K562 (cell line): ENCODE measurements at regions not wholly inside any gene's neighbourhood (a gene's known extent, or its start where the extent isn't known, plus 50 kb on each side); places are given as distances from the start of the nearest gene placed in this dataset.

Experiments used
- ATF7 ChIP-seq: fragments of 450-650 bp; IDR thresholded peaks from 2 replicates; pipeline ENCODE4 v1.7.1; 2014; ENCODE audit warnings: mild to moderate bottlenecking, moderate library complexity
- E2F8 ChIP-seq: fragments of 450-650 bp; IDR thresholded peaks from 2 replicates; pipeline ENCODE4 v1.7.1; 2018; ENCODE audit warnings: mild to moderate bottlenecking, low read depth; ENCODE audit not compliant: partially characterized antibody
- EP300 ChIP-seq: IDR thresholded peaks from 2 replicates; pipeline ENCODE4 v1.6.1; 2012; ENCODE audit warnings: low read length, improper control_type of control experiment
- ETV5 ChIP-seq: sonication (generic); formaldehyde crosslinking; IDR thresholded peaks from 2 replicates; pipeline ENCODE4 v1.4.0; 2020; ENCODE audit warnings: low read depth, mild to moderate bottlenecking, missing genetic modification reagents
- MAFG ChIP-seq: fragments of 450-650 bp; conservative IDR thresholded peaks from 2 replicates; pipeline ENCODE4 v1.6.1; 2016; ENCODE audit warnings: missing genetic modification characterization, missing compliant biosample characterization
- MTA3 ChIP-seq: fragments of 450-650 bp; formaldehyde crosslinking; IDR thresholded peaks from 2 replicates; pipeline ENCODE4 v1.6.1; 2017; ENCODE audit warnings: mild to moderate bottlenecking, borderline replicate concordance
- MXD1 ChIP-seq: fragments of 250-450 bp; sonication (Bioruptor Pico); IDR thresholded peaks from 2 replicates; pipeline ENCODE4 v1.8.0; 2021; ENCODE audit warnings: borderline replicate concordance, mild to moderate bottlenecking, moderate library complexity; ENCODE audit not compliant: poor library complexity, severe bottlenecking
- MYBL2 ChIP-seq, 2 experiments: fragments of 450-650 bp in 1 of 2; sonication (generic) in 1 of 2; formaldehyde crosslinking in 1 of 2; IDR thresholded peaks; 2 replicates each; pipeline versions ENCODE4 v1.6.1 to v1.8.1; 2017 to 2022; ENCODE audit warnings: borderline replicate concordance in 1 of 2, inconsistent platforms in 1 of 2, low read depth in 1 of 2, mild to moderate bottlenecking in 1 of 2, missing genetic modification reagents in 1 of 2, moderate library complexity in 1 of 2
- NCOR1 ChIP-seq: fragments of 450-650 bp; IDR thresholded peaks from 2 replicates; pipeline ENCODE4 v1.6.1; 2016; ENCODE audit warnings: mild to moderate bottlenecking, moderate library complexity
- PURB ChIP-seq: sonication (generic); formaldehyde crosslinking; IDR thresholded peaks from 2 replicates; pipeline ENCODE4 v1.9.0; 2021; ENCODE audit warnings: low read depth, mild to moderate bottlenecking, missing genetic modification reagents
- SAFB2 ChIP-seq: fragments of 200-400 bp; formaldehyde crosslinking; IDR thresholded peaks from 2 replicates; pipeline ENCODE4 v1.6.1; 2018; ENCODE audit warnings: borderline replicate concordance, low read length, low read depth, moderate library complexity; ENCODE audit not compliant: severe bottlenecking
- TAL1 ChIP-seq: fragments of 450-650 bp; IDR thresholded peaks from 2 replicates; pipeline ENCODE4 v1.6.1; 2016; ENCODE audit warnings: mild to moderate bottlenecking
- ZNF318 ChIP-seq, 2 experiments: fragments of 450-650 bp; IDR thresholded peaks; 2 replicates each; pipeline ENCODE4 v1.6.1; 2016; ENCODE audit warnings: mild to moderate bottlenecking in 2 of 2, borderline replicate concordance in 1 of 2, low read depth in 1 of 2, moderate library complexity in 1 of 2
- ZNF354B ChIP-seq: fragments of 250-450 bp; sonication (Bioruptor Pico); IDR thresholded peaks from 2 replicates; pipeline ENCODE4 v1.4.0; 2020
- ZNF507 ChIP-seq: conservative IDR thresholded peaks from 2 replicates; pipeline ENCODE4 v1.6.1; 2017; ENCODE audit warnings: missing genetic modification characterization, missing compliant biosample characterization
- ZNF589 ChIP-seq: fragments of 200-800 bp; sonication (Bioruptor generic); IDR thresholded peaks from 2 replicates; pipeline ENCODE4 v1.6.1; 2016; ENCODE audit warnings: low read depth, missing genetic modification characterization, missing compliant biosample characterization

- no peak for TF ChIP-seq SAFB2
- TF ChIP-seq ETV5 (CRISPR knock-in tag), result no peak
- TF ChIP-seq ATF7, result 0 out of 2 replicates have a peak, but pooled peaks have one; percentile 10
- TF ChIP-seq EP300, result no peak; the same call in 1 of the 2 replicates
- peak; percentile 47 for TF ChIP-seq NCOR1
- no peak for TF ChIP-seq PURB (CRISPR knock-in tag)
- no peak for TF ChIP-seq MXD1
- no peak for TF ChIP-seq ZNF318 (IDR thresholded peaks at IDR 0.05; ENCODE audit: borderline replicate concordance in 1 of 2, low read depth in 1 of 2)
- no peak for TF ChIP-seq MYBL2 (IDR thresholded peaks at IDR 0.05; ENCODE audit: low read depth)
- no peak for TF ChIP-seq MYBL2 (CRISPR knock-in tag; IDR thresholded peaks at IDR 0.05; ENCODE audit: borderline replicate concordance)
- no peak for TF ChIP-seq MTA3
- peak; percentile 49; the same call in 1 of the 2 replicates for TF ChIP-seq MAFG
- TF ChIP-seq ZNF354B (CRISPR knock-in tag), result no peak
- TF ChIP-seq ZNF507, result no peak
- TF ChIP-seq E2F8, result no peak
- no peak for TF ChIP-seq ZNF589
- peak; percentile 80 for TF ChIP-seq TAL1
Measured at GRCh38 chr12:93002293-93003054, 73.4 kb upstream of the EEA1 start (continued).
